Occipital lobe (tissue), 1 donor: ENCODE measurements at regions not wholly inside any gene's neighbourhood (a gene's known extent, or its start where the extent isn't known, plus 50 kb on each side); places are given as distances from the start of the nearest gene placed in this dataset.

ENCODE experiments used
- DNase-seq: peaks from one replicate; lab custom pipeline; 2025; lab: John Stamatoyannopoulos, UW

DNA sequence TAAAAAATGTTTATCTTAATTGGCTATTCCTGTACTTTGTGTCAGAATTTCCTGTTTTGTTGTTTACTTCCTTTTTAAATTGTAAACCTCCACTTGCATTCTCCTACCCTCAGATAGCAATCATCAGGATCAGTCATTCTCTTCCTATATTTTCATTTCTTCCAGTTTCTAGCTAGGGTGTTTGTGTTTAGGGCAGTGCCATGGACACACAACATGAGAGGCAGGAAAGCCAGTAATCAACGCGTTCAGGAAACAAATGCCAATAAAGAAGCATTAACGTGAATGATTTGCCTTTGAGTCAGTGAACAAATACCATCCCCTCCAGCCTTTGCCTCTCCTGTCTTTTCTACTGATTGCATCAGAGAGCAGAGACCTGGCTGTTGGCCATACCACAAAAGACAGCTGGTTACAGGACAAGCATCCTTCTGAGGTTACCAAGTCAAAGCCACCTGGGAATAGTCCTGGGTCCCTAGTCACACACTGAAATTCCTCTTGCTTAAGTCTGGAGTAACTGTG is 56.7 kb upstream of the FHL2 start:
- no peak for DNase-seq

DNA sequence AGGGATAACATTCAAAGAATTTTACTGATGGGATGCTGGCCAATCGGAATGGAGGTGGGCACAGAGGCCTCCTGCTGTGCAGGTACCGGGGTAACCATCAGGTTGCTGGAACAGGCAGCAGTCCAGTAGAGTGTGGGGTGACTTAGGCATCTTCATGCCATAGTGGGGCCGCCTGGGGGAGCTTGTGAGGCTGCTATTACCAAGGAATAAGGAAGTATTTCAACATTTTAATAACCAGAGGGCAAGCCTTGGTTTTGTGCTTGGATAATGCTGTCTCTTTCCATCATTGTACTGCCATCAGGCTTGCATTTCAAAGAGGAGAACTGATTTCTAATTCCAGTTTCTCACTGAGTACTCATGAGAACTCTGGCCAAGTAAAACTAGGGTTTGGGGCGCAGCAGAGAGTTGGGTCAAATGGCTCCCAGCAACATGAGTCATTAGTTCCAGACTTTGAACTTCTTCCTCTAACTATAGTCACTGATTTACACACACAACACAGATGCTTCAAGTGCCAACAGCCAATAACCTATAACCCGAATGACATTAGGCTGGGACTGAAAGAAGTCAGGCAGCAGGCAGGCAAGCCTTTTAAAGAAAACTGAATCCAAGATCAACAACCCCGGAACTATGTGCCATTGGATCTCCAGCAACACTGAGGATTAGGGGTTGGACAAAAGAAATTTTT is 56.1 kb upstream of the FHL2 start:
- no peak for DNase-seq

DNA sequence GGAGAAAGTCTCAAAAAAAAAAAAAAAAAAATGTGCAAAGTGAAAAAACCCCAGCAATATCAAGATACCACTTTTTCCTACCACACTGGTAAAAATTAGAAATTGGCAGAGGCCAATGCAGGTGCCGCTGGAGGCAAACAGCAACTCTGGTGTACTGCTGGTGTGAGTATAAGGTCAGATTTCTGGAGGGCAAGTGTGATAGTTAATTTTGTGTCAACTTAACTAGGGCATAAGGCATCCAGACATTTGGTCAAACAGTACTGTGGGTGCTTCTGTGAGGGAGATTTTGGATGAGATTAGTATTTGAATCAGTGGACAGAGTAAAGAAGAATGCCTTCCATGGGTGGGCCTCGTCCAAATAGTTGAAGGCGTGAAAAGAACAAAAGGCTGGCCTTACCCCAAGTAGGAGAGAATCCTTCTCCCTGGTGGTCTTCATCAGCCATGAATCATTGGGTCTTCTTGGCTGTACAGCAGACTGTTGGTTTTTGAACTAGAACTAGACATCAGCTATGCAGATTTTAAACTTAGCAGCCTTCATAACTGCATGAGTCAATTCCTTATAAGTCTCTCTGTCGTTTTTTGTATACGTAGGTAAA is 52.8 kb upstream of the FHL2 start:
- no peak for DNase-seq

DNA sequence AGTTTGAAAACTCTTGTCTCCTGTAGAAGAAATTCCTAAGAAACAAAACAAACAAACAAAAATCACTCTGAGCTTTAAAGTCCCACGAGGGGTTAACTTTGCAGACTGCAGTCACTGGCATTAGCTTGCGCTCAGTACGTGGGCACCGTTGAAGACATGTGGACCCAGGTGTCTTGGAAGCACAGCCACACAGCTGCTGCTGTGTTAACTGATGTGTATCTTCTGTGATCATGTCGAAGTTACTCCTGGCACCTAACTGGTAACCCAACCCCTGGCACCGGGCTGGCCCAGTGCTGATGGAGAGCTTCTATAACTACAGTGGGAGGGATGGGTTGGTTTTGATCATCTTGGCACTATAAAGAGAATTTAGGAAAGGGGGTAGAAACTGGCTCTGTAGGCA is 51.6 kb upstream of the FHL2 start:
- no peak for DNase-seq

DNA sequence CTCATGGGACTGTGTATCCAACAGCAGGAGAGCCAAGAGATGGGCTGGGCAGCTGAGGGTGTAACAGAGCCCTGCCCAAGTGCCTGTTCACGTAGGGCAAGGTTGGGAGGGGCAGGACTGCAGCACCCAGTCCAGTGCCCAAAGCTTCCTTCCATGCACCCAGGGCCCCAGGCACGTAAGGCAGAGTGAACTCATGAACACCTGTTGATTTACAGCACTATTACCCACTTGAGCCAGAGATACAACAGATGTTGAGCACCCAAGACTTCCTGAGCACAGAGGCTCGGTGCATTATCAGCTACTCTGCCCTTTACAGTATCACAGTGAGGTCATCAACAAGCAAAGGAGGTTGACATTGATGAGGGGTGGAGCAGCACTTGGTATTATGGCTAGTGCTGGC is 50.2 kb upstream of the FHL2 start:
- DNase-seq: no peak
